GM18858 (cell line): ENCODE measurements at regions not wholly inside any gene's neighbourhood (a gene's known extent, or its start where the extent isn't known, plus 50 kb on each side); places are given as distances from the start of the nearest gene placed in this dataset.
"Not testable (repeated sequence)": the region's sequence is repeated elsewhere in the genome, so short reads cannot be mapped to it uniquely, and the experiment has no call there.

Source experiments
- ATAC-seq: cut with Tn5 transposase; IDR thresholded peaks from one replicate; pipeline ENCODE4 v1.9.1; 2021; ENCODE audit not compliant: unreplicated experiment

- ATAC-seq: no peak
Observed at GRCh38 chr10:53356616-53357349, 584.2 kb upstream of the MBL2 start.

- not testable (repeated sequence) for ATAC-seq
Observed at GRCh38 chr10:53342531-53342930, 569.9 kb upstream of the MBL2 start.

GRCh38 chr10:53338199-53338598, 565.6 kb upstream of the MBL2 start:
- ATAC-seq: not testable (repeated sequence)

GRCh38 chr10:53335803-53336422, 563.3 kb upstream of the MBL2 start:
- ATAC-seq: not testable (repeated sequence)

DNA sequence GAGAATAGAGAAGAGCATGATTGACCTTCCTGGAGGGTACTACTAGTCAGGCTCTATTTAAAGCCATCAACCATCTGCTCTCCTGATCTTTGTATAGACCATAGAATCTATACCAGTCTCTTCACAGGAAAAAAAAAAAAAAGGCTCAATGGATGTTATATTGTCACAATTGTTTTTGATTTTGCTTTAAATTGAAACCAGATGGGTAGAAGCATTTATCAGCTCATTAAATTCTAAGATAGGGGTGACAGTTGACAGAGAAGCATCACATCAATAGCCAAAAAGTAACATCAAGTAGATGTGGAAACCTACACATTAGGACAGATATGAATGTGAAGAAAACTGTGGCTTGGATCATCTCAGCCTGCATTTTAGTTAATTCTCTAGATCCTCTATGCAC, 558.9 kb upstream of the MBL2 start:
- ATAC-seq: no peak

- peak; percentile 52 for ATAC-seq
Observed at GRCh38 chr10:53326401-53327305, 554.1 kb upstream of the MBL2 start.

DNA sequence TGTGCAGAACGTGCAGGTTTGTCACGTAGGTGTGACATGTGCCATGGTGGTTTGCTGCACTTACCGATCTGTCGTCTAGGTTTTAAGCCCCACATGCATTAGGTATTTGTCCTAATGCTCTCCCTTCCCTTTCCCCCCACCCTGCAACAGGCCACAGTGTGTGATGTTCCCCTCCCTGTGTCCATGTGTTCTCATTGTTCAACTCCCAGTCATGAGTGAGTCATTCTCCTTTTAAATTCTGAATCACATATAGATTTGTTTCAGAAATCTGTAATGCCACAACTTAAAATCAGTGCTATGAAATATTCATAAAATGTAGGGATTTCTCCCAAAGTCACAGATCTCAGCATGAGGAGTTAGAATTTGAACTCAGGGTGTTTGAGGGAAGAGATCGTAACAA, 552.5 kb upstream of the MBL2 start:
- no peak for ATAC-seq

DNA sequence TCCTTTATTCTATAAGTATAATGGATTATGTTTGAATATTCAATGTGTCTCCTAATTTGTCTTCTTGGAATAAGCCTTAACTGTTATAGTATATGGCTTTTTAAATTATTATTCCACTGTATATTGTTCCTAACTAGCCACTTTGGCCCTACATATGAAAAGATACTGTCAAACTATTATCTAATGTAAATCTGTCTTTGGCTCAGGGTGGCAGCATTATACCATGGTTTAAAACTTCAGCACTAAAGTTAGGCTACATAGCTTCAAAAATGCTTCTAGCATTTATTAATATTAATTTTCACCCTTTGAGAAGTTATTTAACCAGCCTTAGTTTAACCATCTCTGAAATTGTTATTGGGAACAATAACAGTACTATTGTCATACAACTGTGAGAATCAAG, 543.1 kb upstream of the MBL2 start:
- no peak for ATAC-seq

DNA sequence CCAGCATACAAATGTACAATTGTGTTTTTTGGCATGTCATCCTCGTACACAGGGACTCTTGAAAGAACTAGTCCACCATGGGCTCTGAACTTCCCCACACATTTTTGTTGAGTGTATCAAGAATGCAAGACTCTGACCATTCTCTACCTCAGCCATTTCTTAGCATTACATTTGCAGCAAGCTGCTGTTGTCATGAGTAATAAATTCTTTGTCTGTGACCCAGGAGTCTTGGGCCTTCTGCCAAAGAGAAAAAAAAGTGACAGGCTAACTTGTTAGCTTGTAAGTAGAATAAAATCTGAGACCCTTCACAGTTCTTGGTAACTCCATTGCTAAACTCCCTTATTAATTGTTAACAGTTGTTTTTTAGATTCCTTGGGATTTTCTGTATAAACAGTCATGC, 542.3 kb upstream of the MBL2 start:
- ATAC-seq: no peak

DNA sequence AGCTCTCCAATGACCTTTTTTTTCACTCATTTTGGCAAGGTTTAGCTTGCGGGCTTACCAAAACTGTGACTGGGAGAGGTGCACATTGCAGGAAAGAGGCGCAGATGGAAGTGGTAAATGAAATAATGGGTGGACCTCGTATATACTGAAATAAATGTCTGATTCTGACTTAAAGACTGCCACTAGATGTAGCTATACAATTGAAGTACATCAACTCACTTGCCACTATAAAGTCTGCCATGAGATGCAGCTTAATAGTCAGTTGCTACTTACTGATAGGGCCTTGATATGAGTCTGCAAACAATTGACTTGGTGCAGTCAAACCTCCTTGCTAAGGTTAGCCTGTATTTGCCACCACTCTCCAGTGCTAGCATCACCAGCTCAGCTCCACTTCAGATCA, 525.9 kb upstream of the MBL2 start:
- ATAC-seq: no peak

GRCh38 chr10:53284615-53285182, 512.1 kb upstream of the MBL2 start:
- no peak for ATAC-seq

GRCh38 chr10:53276797-53277196, 504.2 kb upstream of the MBL2 start:
- no peak for ATAC-seq

DNA sequence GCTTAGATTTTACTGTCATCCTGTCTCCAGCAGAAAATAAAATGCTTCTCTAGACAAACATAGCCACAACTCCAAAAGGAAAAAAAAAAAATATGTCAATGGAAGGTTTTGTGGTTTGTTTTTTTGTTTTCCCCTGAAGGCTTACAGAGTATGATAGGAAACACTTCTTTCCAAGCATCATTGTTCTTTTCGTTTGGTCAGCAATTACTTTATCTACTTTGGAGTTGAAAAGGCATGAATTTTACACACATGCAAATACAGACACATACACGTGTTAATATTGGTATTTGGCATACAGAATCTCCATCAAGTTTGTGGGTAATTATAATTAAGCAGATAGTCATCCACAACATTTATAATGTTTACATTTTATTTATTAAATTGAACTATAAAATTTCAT, 496.9 kb upstream of the MBL2 start:
- no peak for ATAC-seq

DNA sequence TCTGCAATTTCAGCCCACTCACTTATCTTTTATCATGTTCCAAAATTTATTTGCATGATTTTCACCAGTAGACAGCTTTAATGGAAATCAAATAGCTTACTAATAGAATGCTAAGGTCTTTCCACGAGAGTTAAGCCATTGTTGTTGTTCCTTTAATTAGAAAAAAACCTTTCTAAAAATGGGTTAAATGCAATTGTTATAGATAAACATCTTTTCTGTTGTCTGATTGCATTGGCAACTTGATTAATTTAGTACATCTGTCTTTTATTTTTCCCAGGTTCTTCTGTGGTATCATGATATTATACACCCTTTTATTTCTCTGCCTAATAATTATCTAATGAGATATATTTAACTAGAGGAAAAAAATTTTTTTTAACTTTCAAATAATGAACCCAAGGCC, 487.6 kb upstream of the MBL2 start:
- ATAC-seq: no peak

DNA sequence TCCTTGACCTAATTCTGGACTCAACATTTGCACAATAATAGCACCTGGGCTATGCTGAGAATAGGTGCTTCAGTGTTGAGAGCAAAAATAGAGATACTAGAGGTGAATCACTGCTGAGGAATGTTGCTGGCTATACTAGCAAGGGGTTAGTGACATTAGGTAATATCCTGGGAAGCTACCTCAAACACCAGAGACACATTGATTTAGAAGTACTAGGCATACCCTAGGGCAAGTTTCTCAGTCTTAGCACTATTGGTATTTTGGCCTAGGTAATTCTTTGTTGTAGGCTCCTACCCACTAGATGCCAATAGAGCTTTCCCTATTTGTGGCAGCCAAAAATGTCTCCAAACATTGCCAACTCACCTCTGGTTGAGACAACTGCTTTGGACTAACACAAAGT, 484.0 kb upstream of the MBL2 start:
- ATAC-seq: no peak

DNA sequence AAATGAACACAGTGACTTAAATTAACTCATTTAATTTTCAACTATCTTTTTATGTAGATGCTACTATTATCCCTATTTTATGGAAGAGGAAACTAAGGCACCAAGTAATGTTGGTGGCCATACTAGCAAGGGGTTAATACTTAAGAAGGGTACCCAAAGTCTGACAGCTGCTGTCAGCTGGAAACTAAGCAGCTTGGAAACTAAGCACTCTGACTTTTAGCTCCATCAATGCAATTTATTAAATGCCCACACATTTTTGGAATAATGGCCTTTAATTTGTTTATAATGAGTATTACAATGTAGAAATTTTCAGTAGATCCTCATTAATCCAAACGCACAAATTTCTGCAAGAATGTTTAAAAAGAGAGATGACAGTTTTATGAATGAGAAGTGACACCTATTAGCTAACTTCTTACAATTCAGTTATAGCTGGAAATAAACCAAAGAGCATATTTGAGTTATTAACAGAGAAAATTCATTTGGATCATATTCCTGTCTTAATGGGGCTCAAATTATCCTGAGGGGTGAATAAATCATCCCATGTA, 483.1 kb upstream of the MBL2 start:
- ATAC-seq: no peak

DNA sequence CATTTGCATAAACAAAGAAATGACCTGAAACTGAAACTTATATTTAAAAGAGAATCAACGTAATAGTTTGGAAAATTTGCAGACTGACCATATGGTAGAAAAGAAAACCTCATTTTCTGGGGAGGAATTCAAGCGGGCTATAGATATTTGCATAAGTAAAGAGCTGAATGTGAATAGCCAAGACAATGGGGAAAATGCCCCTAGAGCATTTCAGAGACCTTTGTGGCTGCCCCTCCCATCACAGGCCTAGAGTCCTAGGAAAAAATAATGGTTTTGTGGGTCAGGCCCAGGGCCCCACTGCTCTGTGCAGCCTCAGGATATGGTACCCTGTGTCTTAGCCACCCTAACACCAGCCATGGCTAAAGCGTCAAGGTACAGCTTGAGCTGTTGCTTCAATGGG, 480.6 kb upstream of the MBL2 start:
- ATAC-seq: no peak

DNA sequence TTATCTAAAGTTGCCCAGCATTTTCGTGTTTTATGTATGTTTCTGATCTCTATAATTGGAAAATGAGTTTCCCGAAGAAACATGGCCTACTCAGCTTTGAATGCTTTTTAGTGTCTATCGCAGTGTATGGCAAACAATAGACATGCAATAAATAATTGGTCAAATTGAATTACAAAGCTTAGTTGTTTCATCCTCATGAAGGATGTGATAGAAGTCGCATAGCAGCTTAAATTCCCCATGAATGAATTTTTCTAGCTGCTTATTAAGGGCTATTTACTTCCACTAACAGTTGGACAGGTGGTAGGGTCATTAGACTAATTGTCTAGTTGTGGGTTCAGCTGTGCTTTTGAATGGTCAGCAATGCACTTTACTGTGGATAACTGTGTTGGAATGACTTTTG, 467.3 kb upstream of the MBL2 start:
- no peak for ATAC-seq

GRCh38 chr10:53236941-53237340, 464.4 kb upstream of the MBL2 start:
- no peak for ATAC-seq

- ATAC-seq: no peak
Observed at GRCh38 chr10:53233749-53234148, 461.2 kb upstream of the MBL2 start.

DNA sequence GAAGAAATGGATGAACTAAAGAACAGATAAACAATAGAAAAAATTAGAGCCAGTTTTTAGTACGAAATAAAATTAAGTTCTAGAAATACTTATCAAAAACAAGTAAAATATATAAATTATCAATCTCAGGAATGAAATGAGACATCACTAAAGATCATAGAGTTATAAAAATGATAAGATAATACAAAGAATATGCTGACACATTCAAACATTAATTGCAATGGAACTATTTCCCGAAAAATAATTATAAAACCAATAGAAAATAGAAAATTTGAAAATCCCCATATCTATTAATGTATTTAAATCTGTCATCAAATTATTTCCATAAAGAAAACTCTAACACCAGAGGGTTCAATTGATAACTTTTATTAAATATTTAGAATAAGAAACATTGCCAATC, 458.1 kb upstream of the MBL2 start:
- ATAC-seq: no peak
